ENCODE measurements at regions not wholly inside any gene's neighbourhood (a gene's known extent, or its start where the extent isn't known, plus 50 kb on each side); places are given as distances from the start of the nearest gene placed in this dataset.

DNA sequence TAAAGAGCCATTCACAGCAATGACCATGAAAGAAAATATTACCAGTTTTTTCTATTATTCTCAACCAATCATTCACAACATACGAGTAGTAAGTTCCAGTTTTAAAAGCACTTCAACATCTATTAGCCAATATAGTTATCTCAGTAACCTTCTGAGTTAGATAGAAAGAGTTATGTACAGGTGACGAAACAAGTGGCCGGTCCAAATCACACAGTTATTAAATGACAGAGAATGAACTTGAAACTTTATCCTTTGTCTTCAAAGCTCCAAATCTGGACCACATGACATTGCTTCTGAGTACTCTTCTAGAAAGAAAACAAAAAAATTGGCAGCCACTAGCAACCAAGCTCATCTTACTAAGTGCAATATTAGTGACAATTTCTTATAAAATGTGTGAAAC lies 393.8 kb downstream of the OMA1 start:
- Histone ChIP-seq H3K4me1 (ENCODE audit: control insufficient read depth, insufficient read depth, low read length) (peaks cover 7% of the 10 kb centered on the region), H3K4me3 (ENCODE audit: low read depth, low read length) (no peak overlapping the region), H3K27me3 (ENCODE audit: control insufficient read depth, insufficient read depth, low read length) (no peaks in the 10 kb centered on the region), H3K36me3 (ENCODE audit: control insufficient read depth, insufficient read depth, low read length) (no peaks in the 10 kb centered on the region), H3K9ac (ENCODE audit: low read depth, low read length) (no peak overlapping the region), H3K9me3 (ENCODE audit: control insufficient read depth, insufficient read depth, low read length) (no peaks in the 10 kb centered on the region)

DNA sequence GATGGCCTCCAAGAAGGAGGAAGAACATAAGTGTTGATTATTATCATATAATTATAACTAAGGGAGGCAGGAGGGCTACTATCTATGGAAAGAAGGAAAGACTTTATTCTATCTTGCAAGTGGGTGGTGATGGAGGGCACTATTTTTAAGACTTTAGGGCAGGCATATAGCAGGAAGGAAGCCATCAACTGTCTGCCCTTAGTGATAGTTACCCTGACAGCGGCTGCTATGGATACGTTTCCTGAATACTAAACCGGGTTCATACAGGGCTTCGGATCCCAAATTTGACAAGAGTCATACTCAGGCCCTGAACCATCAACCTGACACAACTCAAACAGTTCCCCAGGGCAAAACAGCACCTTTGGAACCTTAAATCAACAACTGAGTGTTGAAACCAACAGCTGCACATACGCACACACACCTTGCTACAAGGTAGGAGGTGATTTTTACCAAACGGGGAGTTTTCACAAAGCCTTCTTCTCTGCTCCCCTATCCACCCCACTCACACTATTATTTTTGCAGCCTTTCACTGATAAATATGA lies 397.2 kb downstream of the OMA1 start:
- Histone ChIP-seq H3K4me3 (ENCODE audit: low read depth, low read length) (no peak overlapping the region), H3K9ac (ENCODE audit: low read depth, low read length) (no peak overlapping the region), H3K9me3 (ENCODE audit: control insufficient read depth, insufficient read depth, low read length) (no peaks in the 10 kb centered on the region), H3K36me3 (ENCODE audit: control insufficient read depth, insufficient read depth, low read length) (no peaks in the 10 kb centered on the region), H3K4me1 (ENCODE audit: control insufficient read depth, insufficient read depth, low read length) (no peaks in the 10 kb centered on the region), H3K27me3 (ENCODE audit: control insufficient read depth, insufficient read depth, low read length) (no peaks in the 10 kb centered on the region)

DNA sequence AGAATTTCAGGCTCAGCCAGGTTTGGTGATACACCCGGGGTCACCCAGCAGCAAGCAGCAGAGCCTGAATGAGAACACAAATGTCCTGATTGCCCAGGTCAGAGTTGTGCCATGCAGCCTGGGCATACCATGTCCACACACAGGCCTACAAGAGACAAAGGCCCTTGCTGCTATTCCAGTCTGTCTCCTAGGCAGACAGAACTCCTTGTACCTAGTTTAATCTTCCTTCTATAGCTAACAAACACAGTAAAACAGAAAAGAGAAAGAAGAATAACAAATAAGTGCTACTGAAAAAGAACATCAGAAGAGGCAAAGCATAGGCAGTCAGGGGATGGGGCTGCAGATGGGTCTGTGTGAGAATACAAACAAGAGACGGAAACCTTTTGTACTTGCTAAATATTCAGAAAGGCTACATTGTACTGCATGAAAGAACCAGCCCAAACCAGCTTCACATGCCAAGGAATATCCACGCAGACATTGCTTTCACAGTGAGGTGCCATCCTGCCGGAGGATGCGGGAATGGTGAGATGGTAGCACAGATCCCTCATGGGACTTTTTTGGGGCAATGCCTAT lies 401.7 kb downstream of the OMA1 start:
- Histone ChIP-seq H3K27me3 (ENCODE audit: control insufficient read depth, insufficient read depth, low read length) (no peaks in the 10 kb centered on the region), H3K36me3 (ENCODE audit: control insufficient read depth, insufficient read depth, low read length) (no peaks in the 10 kb centered on the region), H3K4me3 (ENCODE audit: low read depth, low read length) (no peak overlapping the region), H3K9ac (ENCODE audit: low read depth, low read length) (no peak overlapping the region), H3K9me3 (ENCODE audit: control insufficient read depth, insufficient read depth, low read length) (no peaks in the 10 kb centered on the region), H3K4me1 (ENCODE audit: control insufficient read depth, insufficient read depth, low read length) (no peaks in the 10 kb centered on the region)

DNA sequence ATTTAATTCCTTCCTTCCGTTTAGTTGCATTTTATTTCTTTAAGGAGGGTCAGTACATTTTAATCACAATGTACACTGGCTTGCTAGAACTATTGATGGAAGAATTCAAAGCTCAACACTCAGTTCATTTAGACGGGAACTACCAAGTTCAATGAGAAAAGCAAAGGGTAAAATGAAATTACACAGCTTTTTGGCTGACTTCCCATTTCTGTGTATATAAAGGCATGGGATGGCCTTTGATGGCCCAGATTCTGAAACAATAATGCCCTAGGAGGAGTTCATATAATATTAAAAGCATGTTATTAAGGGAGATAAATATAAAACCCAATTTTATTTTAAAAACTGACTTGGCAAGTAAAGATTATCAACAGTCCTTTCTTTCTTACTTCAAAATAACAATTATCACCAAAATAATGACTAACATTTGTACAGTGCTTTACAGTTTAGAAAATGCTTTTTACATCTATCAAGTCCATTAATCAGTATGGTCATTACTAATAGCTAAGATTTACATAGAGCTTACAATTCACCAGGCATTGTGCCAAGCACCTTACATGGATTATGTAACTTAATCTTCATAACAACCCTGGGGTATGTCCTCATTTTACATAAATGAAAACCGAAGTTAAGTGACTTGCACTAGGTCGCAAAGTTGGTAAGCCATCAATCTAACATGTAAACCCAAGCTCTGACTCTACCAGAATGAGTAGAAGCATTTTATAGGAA lies 402.4 kb downstream of the OMA1 start:
- H3K9ac ChIP-seq (ENCODE audit: low read depth, low read length), result no peak overlapping the region
- H3K9me3 ChIP-seq (ENCODE audit: control insufficient read depth, insufficient read depth, low read length), result no peaks in the 10 kb centered on the region
- no peaks in the 10 kb centered on the region for H3K36me3 ChIP-seq (ENCODE audit: control insufficient read depth, insufficient read depth, low read length)
- H3K4me1 ChIP-seq (ENCODE audit: control insufficient read depth, insufficient read depth, low read length), result no peaks in the 10 kb centered on the region
- no peak overlapping the region for H3K4me3 ChIP-seq (ENCODE audit: low read depth, low read length)
- H3K27me3 ChIP-seq (ENCODE audit: control insufficient read depth, insufficient read depth, low read length), result no peaks in the 10 kb centered on the region

DNA sequence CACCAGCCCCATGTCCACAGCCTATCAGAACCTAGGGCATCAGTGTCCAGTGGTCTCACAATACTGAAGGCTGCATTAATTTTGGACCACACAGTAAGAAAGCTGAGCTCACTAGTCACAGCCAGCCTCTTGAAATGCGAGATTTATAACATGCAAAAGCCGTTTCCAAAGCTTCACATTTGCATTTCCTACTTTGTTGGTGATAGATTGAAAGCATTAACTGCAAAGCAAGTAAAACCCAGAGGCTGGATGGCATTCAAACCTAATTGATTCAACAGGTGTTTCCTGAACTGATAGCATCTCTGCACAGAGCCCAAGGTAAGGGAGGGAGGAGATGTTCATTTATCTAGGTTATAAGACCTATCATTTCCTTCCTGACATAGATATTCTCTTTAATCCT lies 410.1 kb downstream of the OMA1 start:
- no peak overlapping the region for H3K4me3 ChIP-seq (ENCODE audit: low read depth, low read length)
- H3K9ac ChIP-seq (ENCODE audit: low read depth, low read length), result no peak overlapping the region
- H3K27me3 ChIP-seq (ENCODE audit: control insufficient read depth, insufficient read depth, low read length), result no peaks in the 10 kb centered on the region
- no peaks in the 10 kb centered on the region for H3K4me1 ChIP-seq (ENCODE audit: control insufficient read depth, insufficient read depth, low read length)
- no peaks in the 10 kb centered on the region for H3K36me3 ChIP-seq (ENCODE audit: control insufficient read depth, insufficient read depth, low read length)
- no peaks in the 10 kb centered on the region for H3K9me3 ChIP-seq (ENCODE audit: control insufficient read depth, insufficient read depth, low read length)

DNA sequence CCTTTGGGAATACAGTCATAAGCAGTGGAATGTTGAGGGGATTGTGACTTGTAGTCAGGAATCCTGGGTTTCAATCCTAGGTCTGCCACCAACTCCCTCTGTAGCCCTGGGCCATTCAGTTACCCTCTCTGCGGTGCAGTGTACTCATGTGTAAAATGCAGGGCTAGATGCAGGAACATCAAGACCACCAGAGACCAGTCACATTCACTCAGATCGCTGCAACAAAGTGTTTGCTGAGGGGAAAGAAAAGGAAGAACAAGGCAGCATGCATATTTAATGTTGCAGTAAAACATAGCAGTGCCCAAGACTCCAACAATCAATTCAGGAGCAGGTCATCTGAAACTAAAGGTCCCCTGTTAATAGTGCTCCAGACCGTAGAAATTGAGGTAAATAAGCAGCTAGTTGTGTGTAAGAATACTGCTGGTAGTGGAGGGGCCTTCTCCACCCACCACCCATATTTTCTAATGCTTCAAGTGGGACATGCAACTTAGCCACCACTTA lies 410.7 kb downstream of the OMA1 start:
- H3K27me3 ChIP-seq (ENCODE audit: control insufficient read depth, insufficient read depth, low read length), result no peaks in the 10 kb centered on the region

GRCh38 chr1:58133562-58133961 lies 413.0 kb downstream of the OMA1 start:
- no peak overlapping the region for H3K4me3 ChIP-seq (ENCODE audit: low read depth, low read length)
- no peaks in the 10 kb centered on the region for H3K9me3 ChIP-seq (ENCODE audit: control insufficient read depth, insufficient read depth, low read length)
- no peaks in the 10 kb centered on the region for H3K27me3 ChIP-seq (ENCODE audit: control insufficient read depth, insufficient read depth, low read length)
- no peak overlapping the region for H3K9ac ChIP-seq (ENCODE audit: low read depth, low read length)
- H3K4me1 ChIP-seq (ENCODE audit: control insufficient read depth, insufficient read depth, low read length), result no peaks in the 10 kb centered on the region
- no peaks in the 10 kb centered on the region for H3K36me3 ChIP-seq (ENCODE audit: control insufficient read depth, insufficient read depth, low read length)

More for the DNA sequence above, 410.7 kb downstream of the OMA1 start:
- no peaks in the 10 kb centered on the region for H3K36me3 ChIP-seq (ENCODE audit: control insufficient read depth, insufficient read depth, low read length)
- H3K9ac ChIP-seq (ENCODE audit: low read depth, low read length), result no peak overlapping the region
- H3K9me3 ChIP-seq (ENCODE audit: control insufficient read depth, insufficient read depth, low read length), result no peaks in the 10 kb centered on the region
- no peak overlapping the region for H3K4me3 ChIP-seq (ENCODE audit: low read depth, low read length)
- no peaks in the 10 kb centered on the region for H3K4me1 ChIP-seq (ENCODE audit: control insufficient read depth, insufficient read depth, low read length)

DNA sequence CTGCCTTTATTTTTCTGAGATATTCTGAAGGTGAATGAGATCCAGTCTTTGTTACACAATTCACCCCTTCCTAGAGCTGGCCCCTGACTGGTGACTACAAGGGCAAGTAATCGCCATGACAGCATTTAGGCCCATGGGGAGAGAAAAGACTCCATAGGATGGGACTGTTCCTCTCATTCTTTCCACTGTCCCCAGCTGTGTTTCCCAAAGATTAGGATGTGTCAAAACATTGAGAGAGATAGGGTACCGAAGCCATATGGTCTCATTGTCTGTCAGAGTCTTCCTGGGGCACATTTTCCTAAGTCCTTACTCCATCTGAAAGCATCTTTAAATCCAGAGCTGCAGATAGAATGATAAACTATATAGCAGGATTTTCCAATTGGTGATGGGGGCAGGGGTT lies 423.5 kb downstream of the OMA1 start:
- H3K27me3 ChIP-seq (ENCODE audit: control insufficient read depth, insufficient read depth, low read length), result no peaks in the 10 kb centered on the region
- H3K9ac ChIP-seq (ENCODE audit: low read depth, low read length), result no peak overlapping the region
- H3K4me3 ChIP-seq (ENCODE audit: low read depth, low read length), result no peak overlapping the region
- H3K4me1 ChIP-seq (ENCODE audit: control insufficient read depth, insufficient read depth, low read length), result no peaks in the 10 kb centered on the region
- no peaks in the 10 kb centered on the region for H3K9me3 ChIP-seq (ENCODE audit: control insufficient read depth, insufficient read depth, low read length)
- H3K36me3 ChIP-seq (ENCODE audit: control insufficient read depth, insufficient read depth, low read length), result no peaks in the 10 kb centered on the region

GRCh38 chr1:58119971-58120370 lies 426.6 kb downstream of the OMA1 start:
- Histone ChIP-seq H3K9me3 (ENCODE audit: control insufficient read depth, insufficient read depth, low read length) (peaks cover 3% of the 10 kb centered on the region), H3K9ac (ENCODE audit: low read depth, low read length) (no peak overlapping the region), H3K36me3 (ENCODE audit: control insufficient read depth, insufficient read depth, low read length) (no peaks in the 10 kb centered on the region), H3K4me1 (ENCODE audit: control insufficient read depth, insufficient read depth, low read length) (no peaks in the 10 kb centered on the region), H3K4me3 (ENCODE audit: low read depth, low read length) (no peak overlapping the region), H3K27me3 (ENCODE audit: control insufficient read depth, insufficient read depth, low read length) (no peaks in the 10 kb centered on the region)

- Histone ChIP-seq H3K4me3 (ENCODE audit: low read depth, low read length) (no peak overlapping the region), H3K9me3 (ENCODE audit: control insufficient read depth, insufficient read depth, low read length) (peaks cover 3% of the 10 kb centered on the region), H3K36me3 (ENCODE audit: control insufficient read depth, insufficient read depth, low read length) (no peaks in the 10 kb centered on the region), H3K4me1 (ENCODE audit: control insufficient read depth, insufficient read depth, low read length) (no peaks in the 10 kb centered on the region), H3K27me3 (ENCODE audit: control insufficient read depth, insufficient read depth, low read length) (no peaks in the 10 kb centered on the region), H3K9ac (ENCODE audit: low read depth, low read length) (no peak overlapping the region)
Observed at GRCh38 chr1:58116284-58116683, 430.2 kb downstream of the OMA1 start.

- H3K27me3 ChIP-seq (ENCODE audit: control insufficient read depth, insufficient read depth, low read length), result no peaks in the 10 kb centered on the region
- H3K9me3 ChIP-seq (ENCODE audit: control insufficient read depth, insufficient read depth, low read length), result no peaks in the 10 kb centered on the region
- no peaks in the 10 kb centered on the region for H3K36me3 ChIP-seq (ENCODE audit: control insufficient read depth, insufficient read depth, low read length)
- no peak overlapping the region for H3K4me3 ChIP-seq (ENCODE audit: low read depth, low read length)
- H3K9ac ChIP-seq (ENCODE audit: low read depth, low read length), result no peak overlapping the region
- H3K4me1 ChIP-seq (ENCODE audit: control insufficient read depth, insufficient read depth, low read length), result no peaks in the 10 kb centered on the region
Observed at GRCh38 chr1:58109646-58110200, 436.8 kb downstream of the OMA1 start.

GRCh38 chr1:58108783-58109182 lies 437.7 kb downstream of the OMA1 start:
- Histone ChIP-seq H3K9me3 (ENCODE audit: control insufficient read depth, insufficient read depth, low read length) (no peaks in the 10 kb centered on the region), H3K4me1 (ENCODE audit: control insufficient read depth, insufficient read depth, low read length) (no peaks in the 10 kb centered on the region), H3K36me3 (ENCODE audit: control insufficient read depth, insufficient read depth, low read length) (no peaks in the 10 kb centered on the region), H3K4me3 (ENCODE audit: low read depth, low read length) (no peak overlapping the region), H3K9ac (ENCODE audit: low read depth, low read length) (no peak overlapping the region), H3K27me3 (ENCODE audit: control insufficient read depth, insufficient read depth, low read length) (no peaks in the 10 kb centered on the region)
